ENCODE measurements at regions not wholly inside any gene's neighbourhood (a gene's known extent, or its start where the extent isn't known, plus 50 kb on each side); places are given as distances from the start of the nearest gene placed in this dataset.

GRCh38 chr2:111656436-111656835 lies 227.6 kb downstream of the ANAPC1 start:
- Histone ChIP-seq H3K9me3 (ENCODE audit: control insufficient read depth, insufficient read depth, low read depth, low read length) (no peaks in the 10 kb centered on the region), H4K20me1 (ENCODE audit: control insufficient read depth, extremely low read depth, insufficient read depth, low read length) (no peaks in the 10 kb centered on the region), H3K27me3 (ENCODE audit: control insufficient read depth, insufficient read depth, low read length) (peaks cover 3% of the 10 kb centered on the region), H3K4me3 (replicated peaks in 1 of 4; ENCODE audit: control extremely low read depth in 1 of 4, insufficient read depth in 1 of 4, low read depth in 3 of 4, low read length in 4 of 4) (no peak overlapping the region), H3K79me2 (ENCODE audit: control insufficient read depth, insufficient read depth, low read length) (no peaks in the 10 kb centered on the region), H3K27ac (ENCODE audit: insufficient read depth, low read length) (no peak overlapping the region), H3K4me1 (ENCODE audit: control insufficient read depth, extremely low read depth, insufficient read depth, low read length) (peaks cover 11% of the 10 kb centered on the region), H3K36me3 (ENCODE audit: control insufficient read depth, insufficient read depth, low read length) (no peaks in the 10 kb centered on the region), H3K9ac (ENCODE audit: insufficient read depth, low read length) (no peak overlapping the region), H2AFZ (ENCODE audit: low read length) (no peak overlapping the region), H3K4me2 (ENCODE audit: extremely low read depth, insufficient read depth, low read length) (no peak overlapping the region)
- TF ChIP-seq EZH2 (IDR thresholded peaks at IDR 0.05; ENCODE audit: low read length, missing control alignments): no peak
- TF ChIP-seq CTCF (conservative IDR thresholded peaks at IDR 0.05 in 1 of 2, IDR thresholded peaks at IDR 0.05 in 1 of 2; ENCODE audit: low read depth in 1 of 2, low read length in 2 of 2): no peak
- no peak for DNase-seq (ENCODE audit: low read depth in 2 of 2)

GRCh38 chr2:111656894-111657293 lies 227.1 kb downstream of the ANAPC1 start:
- peaks cover 15% of the 10 kb centered on the region for H3K4me1 ChIP-seq (ENCODE audit: control insufficient read depth, extremely low read depth, insufficient read depth, low read length)
- no peaks in the 10 kb centered on the region for H3K36me3 ChIP-seq (ENCODE audit: control insufficient read depth, insufficient read depth, low read length)
- no peaks in the 10 kb centered on the region for H4K20me1 ChIP-seq (ENCODE audit: control insufficient read depth, extremely low read depth, insufficient read depth, low read length)
- no peak overlapping the region for H3K27ac ChIP-seq (ENCODE audit: insufficient read depth, low read length)
- H3K27me3 ChIP-seq (ENCODE audit: control insufficient read depth, insufficient read depth, low read length): peaks cover 3% of the 10 kb centered on the region
- no peak overlapping the region for H3K4me2 ChIP-seq (ENCODE audit: extremely low read depth, insufficient read depth, low read length)
- no peak overlapping the region for H3K4me3 ChIP-seq (replicated peaks in 1 of 4; ENCODE audit: control extremely low read depth in 1 of 4, insufficient read depth in 1 of 4, low read depth in 3 of 4, low read length in 4 of 4)
- H3K9me3 ChIP-seq (ENCODE audit: control insufficient read depth, insufficient read depth, low read depth, low read length): no peaks in the 10 kb centered on the region
- no peak overlapping the region for H3K9ac ChIP-seq (ENCODE audit: insufficient read depth, low read length)
- no peak overlapping the region for H2AFZ ChIP-seq (ENCODE audit: low read length)
- no peaks in the 10 kb centered on the region for H3K79me2 ChIP-seq (ENCODE audit: control insufficient read depth, insufficient read depth, low read length)
- DNase-seq (ENCODE audit: low read depth in 2 of 2): no peak
- no peak for TF ChIP-seq CTCF (conservative IDR thresholded peaks at IDR 0.05 in 1 of 2, IDR thresholded peaks at IDR 0.05 in 1 of 2; ENCODE audit: low read depth in 1 of 2, low read length in 2 of 2)
- TF ChIP-seq EZH2 (IDR thresholded peaks at IDR 0.05; ENCODE audit: low read length, missing control alignments): no peak

GRCh38 chr2:111657351-111657975 lies 226.5 kb downstream of the ANAPC1 start:
- H4K20me1 ChIP-seq (ENCODE audit: control insufficient read depth, extremely low read depth, insufficient read depth, low read length): no peaks in the 10 kb centered on the region
- H3K4me1 ChIP-seq (ENCODE audit: control insufficient read depth, extremely low read depth, insufficient read depth, low read length): peaks cover 17% of the 10 kb centered on the region
- no peak overlapping the region for H3K9ac ChIP-seq (ENCODE audit: insufficient read depth, low read length)
- no peak overlapping the region for H2AFZ ChIP-seq (ENCODE audit: low read length)
- H3K79me2 ChIP-seq (ENCODE audit: control insufficient read depth, insufficient read depth, low read length): no peaks in the 10 kb centered on the region
- H3K9me3 ChIP-seq (ENCODE audit: control insufficient read depth, insufficient read depth, low read depth, low read length): no peaks in the 10 kb centered on the region
- H3K4me2 ChIP-seq (ENCODE audit: extremely low read depth, insufficient read depth, low read length): no peak overlapping the region
- TF ChIP-seq EZH2 (IDR thresholded peaks at IDR 0.05; ENCODE audit: low read length, missing control alignments) (no peak), CTCF (conservative IDR thresholded peaks at IDR 0.05 in 1 of 2, IDR thresholded peaks at IDR 0.05 in 1 of 2; ENCODE audit: low read depth in 1 of 2, low read length in 2 of 2) (no peak)
- no peak for DNase-seq (ENCODE audit: low read depth in 2 of 2)
- H3K36me3 ChIP-seq (ENCODE audit: control insufficient read depth, insufficient read depth, low read length): no peaks in the 10 kb centered on the region
- H3K27ac ChIP-seq (ENCODE audit: insufficient read depth, low read length): no peak overlapping the region
- H3K4me3 ChIP-seq (replicated peaks in 1 of 4; ENCODE audit: control extremely low read depth in 1 of 4, insufficient read depth in 1 of 4, low read depth in 3 of 4, low read length in 4 of 4): no peak overlapping the region
- peaks cover 3% of the 10 kb centered on the region for H3K27me3 ChIP-seq (ENCODE audit: control insufficient read depth, insufficient read depth, low read length)
